Activated CD8-positive, alpha-beta memory T cell treated with anti-CD3 and anti-CD28 coated beads, Interleukin-2, amount 50 U/mL, for 48 hours (primary cell): ENCODE measurements at regions not wholly inside any gene's neighbourhood (a gene's known extent, or its start where the extent isn't known, plus 50 kb on each side); places are given as distances from the start of the nearest gene placed in this dataset.
"Not testable (repeated sequence)": the region's sequence is repeated elsewhere in the genome, so short reads cannot be mapped to it uniquely, and the experiment has no call there.

Experiments used
- DNase-seq: peaks from one replicate; pipeline ENCODE4 v3.0.0-alpha.2; 2020

DNA sequence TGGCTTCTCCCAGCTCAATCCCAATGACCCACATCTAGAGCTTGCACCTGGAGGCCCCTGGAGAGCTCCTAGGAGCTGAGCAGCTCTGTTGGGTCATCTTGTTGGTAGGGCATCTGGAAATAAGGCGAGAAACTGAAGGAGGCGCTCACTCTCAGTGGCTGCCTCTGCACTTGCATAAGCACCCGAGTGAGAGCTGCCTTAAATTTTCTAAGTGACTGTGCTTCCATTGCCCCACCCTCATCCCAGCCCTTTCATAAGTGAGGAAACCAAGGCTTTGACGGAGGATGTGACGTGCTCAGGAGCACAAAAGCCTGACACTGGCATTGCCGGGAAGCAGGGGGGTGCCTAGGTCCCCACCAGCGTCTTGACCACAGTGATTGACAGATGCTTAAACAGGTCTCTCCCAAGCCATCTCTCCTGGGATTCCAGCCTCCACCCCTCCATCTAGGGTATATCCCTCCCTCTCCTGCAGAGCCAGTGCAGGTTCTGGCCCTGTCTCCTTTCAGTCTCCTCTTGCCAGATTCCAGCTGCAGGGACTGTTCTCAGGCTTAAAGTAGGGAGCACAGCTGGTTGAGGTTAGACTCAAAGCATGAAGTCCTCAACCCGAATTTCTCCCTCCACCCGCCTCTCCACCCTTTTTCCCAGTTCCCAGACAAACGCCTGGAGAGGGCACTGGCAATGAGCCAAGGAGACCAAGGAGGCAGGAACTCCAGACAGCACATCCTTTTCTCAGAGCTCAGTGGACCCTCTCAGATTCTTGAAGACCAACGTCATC lies 113.7 kb downstream of the IRX5 start:
- no peak for DNase-seq

DNA sequence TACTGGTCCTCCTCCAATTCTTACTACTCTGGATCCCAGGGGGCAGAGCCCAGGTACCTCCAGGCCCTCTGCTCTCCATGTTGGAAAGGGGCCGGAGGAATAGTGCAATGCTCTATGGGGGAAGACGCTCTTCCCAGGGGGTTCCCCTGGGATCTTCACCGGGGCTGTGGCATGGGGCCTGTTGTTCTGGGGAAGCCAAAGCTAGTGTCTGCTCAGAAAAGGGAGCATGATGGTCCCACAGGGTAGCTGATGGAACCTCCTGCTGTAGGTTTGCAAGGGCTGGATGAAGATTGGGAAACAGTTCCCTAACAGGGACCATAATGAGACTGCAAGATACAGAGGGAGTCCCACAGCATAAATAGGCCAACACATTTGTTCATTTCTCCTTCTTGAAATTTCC lies 114.7 kb downstream of the IRX5 start:
- DNase-seq, result no peak

DNA sequence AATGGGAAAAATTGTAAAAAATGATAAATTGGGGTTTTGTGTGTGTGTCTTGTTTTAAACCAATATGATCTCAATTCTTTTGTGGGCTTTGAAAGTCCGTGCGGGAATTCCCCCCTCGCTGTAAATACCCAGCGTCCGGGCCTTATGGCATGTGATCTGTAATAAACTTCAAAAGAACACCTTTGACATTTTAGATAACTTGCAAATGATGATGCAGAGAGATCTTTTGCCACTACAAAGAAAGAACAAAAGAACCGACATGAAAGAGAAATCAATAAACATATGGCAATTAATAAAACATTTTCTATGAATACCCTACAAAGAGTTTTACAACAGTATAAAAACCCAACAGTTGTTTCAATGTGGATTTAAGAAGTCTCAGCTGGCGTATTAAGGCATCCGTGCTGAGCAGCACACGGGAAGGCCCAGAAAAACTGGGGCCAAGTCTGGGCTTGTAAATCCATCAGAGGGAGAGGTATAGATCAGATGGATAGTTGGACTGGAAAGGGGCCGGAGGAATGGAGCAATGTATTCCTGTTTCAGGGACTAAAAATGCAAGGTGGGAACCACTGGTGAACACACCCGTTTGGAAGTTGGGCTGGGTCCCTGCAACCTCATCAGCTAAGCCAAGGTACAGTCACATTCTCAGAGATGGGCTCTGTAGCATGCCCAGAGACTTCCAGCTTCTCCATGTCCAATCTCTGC lies 115.2 kb downstream of the IRX5 start:
- DNase-seq, result no peak

DNA sequence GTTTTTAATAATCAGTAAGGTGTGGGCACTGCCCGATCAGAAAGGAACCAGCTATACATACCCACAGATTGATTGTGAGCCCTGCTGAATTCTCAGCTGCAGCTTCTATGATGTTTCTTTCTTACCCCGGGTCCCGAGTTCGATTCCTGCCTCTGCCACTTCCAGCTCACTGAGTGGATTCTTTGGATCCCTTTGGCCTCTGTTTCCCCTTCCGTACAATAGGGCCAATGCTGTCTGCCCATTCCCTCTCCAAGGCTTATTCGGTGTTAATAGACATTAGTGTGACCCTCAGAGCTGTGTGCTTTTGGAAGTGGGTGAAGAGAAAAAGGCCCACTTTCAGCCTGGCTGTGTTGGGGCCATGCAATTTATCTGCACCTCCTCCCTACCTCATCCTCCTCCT lies 115.8 kb downstream of the IRX5 start:
- no peak for DNase-seq

DNA sequence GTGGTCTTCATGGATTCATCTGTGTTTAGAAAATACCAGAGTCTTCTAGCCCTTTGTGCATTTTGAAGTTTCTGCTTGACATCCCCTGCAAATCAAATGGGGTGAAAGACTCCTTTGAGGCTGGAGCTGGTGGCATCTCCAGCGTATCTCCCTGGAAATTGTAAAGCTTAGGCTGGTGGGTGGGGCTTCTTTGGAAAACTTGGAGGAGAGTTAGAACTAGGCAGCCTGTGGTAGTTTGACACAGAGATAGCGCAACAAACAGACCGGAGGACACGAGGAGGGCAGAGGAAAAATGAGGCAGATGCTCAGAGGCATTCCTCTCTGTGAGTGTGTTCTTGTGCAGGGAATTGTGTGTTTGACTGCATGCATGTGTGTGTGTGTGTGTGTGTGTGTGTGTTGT lies 116.3 kb downstream of the IRX5 start:
- no peak for DNase-seq

DNA sequence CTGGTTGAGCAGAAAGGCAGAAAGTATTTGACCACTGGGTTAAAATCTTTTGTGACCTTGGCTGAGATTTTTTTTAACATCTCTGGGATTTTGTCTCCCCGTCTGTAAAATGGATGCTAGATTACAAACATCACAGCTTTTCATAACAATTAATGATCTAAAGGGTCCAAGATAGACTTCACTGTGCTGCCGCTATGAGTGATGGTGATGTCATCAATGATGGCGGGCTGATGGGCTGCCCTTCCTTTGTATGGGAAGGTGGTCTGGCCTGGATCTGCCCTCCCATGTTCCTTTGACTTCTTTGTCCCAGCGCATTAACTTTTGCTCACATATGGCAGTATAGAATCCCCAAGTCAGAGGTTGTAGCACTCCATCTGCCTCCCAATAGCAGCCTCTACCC lies 116.7 kb downstream of the IRX5 start:
- DNase-seq, result no peak

DNA sequence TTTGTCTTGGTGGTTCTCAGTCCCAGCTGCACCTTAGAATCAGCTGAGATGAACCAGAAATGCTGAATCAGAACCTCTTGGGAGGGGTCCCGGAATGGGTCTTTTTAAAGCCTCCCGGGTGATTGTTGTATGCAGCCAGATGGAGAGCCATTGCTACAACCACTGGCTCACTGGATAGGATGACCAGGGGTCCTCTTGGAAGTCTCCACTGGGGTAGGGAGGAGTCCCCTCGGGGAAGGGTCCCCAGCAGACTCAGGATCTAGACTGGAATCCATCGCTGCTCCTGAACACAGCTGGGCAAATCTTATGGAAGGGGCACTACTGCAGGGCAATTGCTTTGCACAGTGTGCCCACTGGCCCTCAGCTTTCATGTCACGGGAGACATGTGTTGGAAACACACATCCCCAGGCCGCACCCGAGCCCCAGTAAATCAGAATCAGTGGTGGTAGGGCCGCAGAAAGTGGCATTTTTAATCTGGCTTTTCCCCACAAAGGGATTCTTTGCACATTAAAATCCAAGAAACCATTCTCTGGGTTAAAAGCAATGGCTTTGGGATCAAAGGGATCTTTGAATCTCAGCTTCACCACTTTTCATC lies 117.3 kb downstream of the IRX5 start:
- no peak for DNase-seq

DNA sequence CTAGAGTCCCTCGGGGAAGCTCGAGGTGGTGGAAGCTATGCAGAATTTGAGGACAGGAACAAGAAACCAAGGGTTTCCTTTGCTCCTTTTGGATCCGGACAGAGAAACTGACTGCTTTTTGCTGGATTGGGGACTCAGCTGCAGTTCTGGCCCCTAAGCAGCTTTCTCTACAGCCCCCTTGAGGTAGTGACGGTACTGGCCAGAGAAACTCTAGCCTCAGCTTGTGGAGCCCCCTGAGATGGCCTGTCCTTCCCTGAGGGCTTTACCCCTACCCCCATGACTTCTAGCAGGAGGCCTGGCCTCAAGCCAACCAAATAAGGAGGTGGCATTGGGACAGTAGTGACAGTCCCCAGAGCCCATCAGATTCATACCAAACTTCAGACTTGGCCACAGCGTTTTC lies 118.1 kb downstream of the IRX5 start:
- DNase-seq, result no peak

DNA sequence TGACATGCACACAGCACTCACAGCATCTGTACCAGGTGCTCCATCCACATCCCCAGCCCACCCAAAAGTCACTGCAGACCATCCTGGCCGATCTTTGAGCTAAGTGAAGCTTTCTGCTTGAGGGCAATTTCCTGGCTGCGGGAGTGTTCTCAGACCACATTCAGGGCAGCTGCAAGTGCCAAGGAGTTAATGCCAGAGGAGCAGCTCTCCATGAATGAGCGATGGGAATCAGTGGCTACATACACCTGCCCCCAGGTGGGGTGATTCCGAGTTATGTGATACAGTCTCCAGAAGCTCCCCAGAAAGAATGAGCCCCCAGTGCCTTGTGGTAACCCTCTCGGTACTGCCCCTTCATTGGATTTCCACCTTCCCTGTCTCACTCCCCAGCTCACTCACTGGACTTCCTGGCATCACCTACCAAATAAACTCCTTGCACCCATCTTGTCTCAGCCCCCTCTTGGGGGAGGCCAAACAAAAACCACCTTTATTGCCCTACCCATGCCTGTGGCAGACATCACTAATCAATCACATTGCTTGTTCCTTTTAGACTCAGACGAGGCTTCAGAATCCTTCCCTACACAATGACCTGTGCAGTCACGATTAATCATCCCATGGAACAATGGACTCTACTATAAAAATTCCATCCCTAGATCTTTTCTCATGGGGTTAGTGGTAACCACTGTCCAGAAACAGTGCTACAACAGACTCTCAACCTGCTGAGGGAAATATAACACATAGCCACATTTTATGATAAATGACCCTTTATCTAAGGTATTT lies 121.1 kb downstream of the IRX5 start:
- no peak for DNase-seq

DNA sequence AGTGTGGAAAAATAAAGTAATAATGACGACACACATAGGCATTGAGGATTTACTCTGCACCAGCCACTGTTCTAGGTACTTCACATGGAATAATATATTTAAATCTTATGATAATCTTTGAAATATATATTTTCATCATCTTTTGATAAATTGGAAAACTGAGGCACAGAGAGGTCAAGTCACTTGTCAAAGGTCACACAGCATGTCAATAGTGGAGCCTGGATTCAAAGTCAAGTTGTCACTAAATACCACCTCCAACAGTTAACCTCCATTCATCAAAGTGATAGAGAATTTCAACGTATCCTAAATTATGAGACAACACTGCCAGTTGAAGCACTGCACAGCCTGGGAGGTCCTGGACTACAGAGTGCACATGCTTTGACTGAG lies 121.7 kb downstream of the IRX5 start:
- no peak for DNase-seq

DNA sequence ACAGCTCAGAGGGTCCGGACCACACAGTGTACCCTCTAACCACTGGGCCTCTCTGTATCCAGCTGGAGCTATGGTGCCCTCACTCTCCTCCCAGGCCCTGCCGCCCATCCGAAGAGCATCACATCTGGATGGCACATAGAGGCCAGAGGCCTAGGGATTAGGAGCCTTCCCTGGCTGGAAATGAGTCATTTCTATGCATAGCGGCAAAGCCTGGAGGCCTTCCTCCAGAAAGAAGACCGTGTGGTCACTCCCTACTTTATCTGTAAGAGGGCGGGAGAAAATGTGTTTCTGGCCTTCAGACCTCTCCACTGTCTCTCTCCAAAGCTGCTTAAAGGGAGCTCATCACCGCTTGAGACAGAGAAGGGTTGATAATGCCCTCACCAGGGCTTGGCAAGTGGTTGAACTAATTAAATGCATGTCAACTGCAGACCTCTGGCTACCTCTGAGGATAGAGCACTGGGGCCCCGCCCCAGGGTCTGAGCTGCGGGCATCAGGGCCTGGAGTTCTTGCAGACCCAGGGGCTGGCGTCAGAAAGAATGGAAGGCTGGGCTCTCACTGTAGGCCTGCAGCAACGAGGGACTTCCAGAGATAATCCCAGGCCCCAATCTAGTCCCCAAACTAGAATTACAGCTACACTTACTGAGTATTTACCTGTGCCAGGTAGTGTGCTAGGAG lies 122.2 kb downstream of the IRX5 start:
- DNase-seq, result no peak

DNA sequence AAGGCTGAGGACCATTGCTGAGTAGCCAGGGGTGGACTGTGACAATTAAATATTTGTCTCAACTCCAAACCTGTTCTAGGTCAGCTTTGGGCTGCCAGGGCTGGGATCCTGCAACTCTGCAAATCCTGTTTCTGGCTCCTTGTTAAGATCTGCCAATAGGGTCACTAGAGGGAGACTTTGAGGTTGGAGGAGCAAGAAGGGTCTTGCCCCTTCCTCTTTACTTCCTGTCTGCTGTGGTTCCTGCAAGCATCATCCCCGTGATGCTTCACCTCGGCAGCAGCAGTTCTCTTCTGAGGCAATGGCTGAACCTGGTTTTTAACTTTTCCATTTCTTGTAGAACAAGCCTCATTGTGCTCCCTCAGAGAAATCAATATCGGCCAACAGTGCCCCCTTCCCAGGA lies 124.6 kb downstream of the IRX5 start:
- DNase-seq, result no peak

DNA sequence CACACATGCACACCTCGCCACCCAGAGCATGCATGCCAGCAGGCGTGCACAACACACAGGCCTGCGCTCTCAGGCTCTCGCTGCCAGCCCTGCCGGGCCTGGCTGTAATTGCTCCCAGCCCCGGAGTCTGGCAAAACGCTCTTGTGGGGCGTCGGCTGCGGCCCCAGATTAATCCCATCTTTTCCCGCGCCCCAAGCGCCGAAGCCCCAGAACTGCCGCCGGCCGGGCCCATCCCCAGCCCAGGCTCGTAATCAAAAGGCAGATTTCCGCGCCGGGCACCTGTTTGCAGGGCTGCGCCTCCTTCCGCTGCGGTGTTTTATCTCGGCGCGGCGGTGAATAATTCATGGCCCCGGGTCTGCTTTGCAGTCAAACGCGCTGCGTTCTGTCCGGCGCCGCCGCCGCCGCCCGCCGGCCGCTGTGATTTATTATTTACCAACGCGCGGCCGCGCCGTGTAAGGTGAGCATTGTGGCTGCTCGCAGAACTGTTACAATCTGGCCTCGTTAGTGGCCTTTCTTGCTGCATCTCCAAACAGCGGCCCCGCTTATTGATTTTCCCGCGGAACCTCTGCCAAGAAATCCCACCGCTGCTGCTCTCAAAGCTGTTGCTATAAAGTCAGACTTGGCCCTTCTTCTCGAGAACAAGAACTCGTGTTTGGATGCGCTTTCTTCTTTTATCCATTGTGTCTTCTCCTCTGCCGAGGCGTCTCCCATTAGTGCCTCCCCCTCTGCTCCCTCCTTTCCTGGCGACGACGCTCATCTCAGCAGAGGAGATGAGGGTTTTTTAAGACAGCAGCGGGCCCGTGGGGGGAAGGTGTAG lies 126.1 kb downstream of the IRX5 start:
- peak; percentile 49 for DNase-seq

DNA sequence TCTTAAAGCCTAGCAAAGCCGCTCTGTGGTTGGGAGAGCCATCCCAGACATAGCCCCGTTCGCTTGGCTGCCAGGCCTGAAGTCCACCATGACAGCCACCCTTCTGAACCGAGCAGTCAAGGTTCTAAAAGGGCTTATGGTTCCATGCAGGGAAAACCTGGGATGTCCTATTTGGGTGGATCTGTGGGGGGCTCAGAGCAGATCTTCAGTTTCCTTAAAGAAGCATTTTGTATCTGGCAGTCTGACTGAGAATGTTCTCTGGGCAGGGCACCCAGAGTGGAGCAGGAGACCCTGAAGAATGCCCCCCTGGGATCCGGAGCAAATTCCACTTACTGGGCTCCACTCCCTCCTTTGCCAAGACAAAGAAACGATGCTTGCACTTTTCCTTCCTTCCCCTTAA lies 127.2 kb downstream of the IRX5 start:
- DNase-seq, result no peak

DNA sequence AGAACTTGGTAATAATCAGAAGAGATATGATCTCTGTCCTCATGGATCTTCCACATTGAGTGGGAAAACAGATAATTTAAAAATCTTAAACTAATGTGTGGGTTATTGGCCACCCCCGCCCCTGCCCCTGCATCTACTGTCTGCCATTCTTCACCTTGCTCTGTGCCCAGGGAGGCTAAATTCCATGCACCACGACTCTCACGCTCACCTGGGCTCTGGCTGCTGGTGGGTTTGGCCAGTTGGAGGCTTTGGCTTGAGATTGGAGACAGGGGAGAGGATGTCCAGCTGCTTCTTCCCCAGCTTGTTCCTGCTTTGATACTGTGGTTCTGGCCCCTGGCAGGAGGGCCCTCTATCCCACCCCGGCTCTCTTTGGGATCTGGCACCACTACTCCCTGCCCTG lies 127.9 kb downstream of the IRX5 start:
- no peak for DNase-seq

DNA sequence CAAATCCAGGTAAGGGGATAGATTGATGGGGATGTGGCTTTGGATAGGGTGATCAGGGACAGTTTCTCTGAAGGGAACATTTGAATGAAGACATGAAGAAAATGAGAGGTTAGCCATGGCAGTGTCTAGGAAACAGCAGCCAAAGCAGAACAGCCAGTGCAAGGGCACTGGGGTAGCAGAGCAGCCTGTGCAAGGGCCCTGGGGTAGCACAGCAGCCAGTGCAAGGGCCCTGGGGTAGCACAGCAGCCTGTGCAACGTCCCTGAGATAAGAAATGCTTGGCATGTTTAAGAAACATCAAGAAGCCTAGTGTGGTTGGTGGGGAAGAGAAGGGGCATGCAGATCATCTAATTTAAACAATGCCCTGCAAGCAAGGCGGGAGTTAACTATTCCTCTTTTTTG lies 128.5 kb downstream of the IRX5 start:
- no peak for DNase-seq

DNA sequence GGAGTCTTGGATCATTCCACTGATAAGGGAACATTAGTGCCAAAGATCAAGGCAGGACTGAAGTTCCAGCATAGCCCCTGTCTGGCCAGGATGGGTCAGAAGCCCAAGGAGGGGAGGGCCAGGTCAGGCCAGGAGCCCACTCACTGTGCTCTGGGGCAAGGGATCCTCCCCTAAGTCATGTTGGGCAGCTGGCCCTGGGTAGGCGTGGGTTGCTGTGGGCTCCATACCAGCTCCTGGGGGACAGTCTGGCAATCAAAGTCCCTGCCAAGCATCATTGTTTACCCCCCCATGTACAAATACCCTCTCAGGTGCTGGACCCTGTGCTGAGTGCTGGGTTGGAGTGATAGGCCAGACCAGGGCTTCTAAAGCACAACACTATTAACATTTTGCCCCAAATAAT lies 130.5 kb downstream of the IRX5 start:
- no peak for DNase-seq

DNA sequence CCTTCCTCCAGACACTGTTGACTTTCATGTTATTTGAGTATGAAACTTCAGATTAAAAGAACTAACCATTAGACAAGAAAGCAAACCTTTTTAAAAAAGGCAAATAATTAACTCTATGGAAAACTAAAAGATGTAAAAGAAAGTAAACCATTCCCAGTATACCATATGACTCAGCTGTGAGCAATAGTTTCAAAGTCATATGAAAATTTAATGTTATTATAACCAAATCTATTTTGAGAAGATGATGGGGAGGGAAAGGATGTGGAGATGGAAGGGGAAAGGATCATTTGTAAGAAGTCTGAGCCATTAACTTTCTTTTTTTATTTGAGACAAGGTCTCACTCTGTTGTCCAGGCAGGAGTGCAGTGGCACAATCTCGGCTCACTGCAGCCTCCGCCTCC lies 131.8 kb downstream of the IRX5 start:
- DNase-seq, result no peak

DNA sequence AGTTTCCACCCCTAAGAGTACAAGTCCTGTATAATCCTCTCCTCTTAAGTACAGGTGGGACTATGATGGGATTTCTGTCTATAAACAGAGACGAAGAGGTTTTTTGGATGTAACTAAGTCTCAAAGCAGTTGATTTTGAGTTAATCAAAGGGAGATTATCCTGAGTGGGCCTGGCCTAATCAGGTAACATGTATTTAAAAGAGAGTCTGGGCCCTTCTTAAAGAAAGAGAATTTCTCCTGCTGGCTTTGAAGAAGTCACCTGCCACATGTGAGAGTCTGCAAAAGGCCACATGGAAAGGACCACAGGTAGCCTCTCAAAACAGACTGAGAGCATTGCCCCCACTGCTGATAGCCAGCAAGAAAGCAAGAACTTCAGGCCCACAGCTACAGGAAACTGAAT lies 142.3 kb downstream of the IRX5 start:
- DNase-seq, result no peak

DNA sequence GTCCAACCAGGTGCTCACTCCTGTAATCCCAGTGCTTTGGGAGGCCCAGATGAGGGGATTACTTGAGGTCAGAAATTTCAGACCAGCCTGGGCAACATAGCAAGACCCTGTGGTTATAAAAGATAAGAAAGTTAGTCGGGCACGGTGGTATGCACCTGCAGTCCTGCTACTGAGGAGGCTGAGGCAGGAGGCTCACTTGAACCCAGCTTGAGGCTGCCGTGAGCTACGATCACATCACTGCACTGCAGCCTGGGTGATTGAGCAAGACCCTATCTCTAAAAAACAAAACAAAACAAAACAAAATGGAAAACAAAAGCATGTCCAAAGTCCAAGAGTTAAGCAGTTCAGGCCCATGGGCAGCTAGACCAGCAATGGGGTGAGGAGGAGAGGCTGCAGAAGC lies 143.2 kb downstream of the IRX5 start:
- no peak for DNase-seq

DNA sequence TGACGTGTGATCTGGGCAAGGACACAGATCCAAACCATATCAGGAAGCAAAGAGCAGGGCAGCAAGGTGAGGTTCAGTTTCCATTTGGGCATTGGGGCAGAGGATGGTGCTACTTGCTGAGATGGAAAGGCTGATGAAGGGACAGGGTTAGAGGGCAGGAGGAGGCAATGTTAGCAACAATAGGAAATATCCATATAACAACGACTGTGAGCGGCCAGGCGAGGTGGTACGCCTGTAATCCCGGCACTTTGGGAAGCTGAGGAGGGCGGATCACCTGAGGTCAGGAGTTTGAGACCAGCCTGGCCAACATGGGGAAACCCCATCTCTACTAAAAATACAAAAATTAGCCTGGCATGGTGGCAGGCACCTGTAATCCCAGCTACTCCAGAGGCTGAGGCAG lies 144.5 kb downstream of the IRX5 start:
- DNase-seq, result not testable (repeated sequence)

DNA sequence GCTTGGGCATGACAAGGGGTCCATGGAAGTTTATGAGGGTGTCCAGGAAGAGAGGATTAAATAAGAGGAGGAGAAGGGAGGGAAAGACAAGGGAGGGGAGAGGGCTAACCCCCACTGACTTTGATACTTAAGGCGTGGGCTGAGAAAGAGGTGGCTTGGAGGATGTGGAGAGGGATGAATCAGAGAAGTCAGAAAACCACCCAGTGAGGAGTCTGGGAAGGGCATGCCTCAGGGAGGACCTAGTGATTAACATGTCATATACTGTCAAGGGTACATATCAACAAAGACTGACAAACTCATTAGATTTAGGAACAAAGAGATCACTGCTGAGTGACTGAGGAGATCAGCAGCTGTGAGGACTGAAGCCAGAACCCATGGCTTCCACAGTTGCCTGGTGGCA lies 145.4 kb downstream of the IRX5 start:
- DNase-seq, result no peak
